SK-N-SH (cell line): ENCODE measurements at regions not wholly inside any gene's neighbourhood (a gene's known extent, or its start where the extent isn't known, plus 50 kb on each side); places are given as distances from the start of the nearest gene placed in this dataset.

Experiments used
- CTCF ChIA-PET: fragments of 300-600, 350-600 bp; formaldehyde crosslinking; extraction: SDS; loops from one replicate; lab custom pipeline; 2021; lab: Yijun Ruan, JAX
- POLR2A ChIA-PET: fragments of 350-600 bp; sonication (Branson Sonifier 250); formaldehyde crosslinking; extraction: SDS; loops from one replicate; lab custom pipeline; 2020; ENCODE audit warnings: antibody characterized with exemption, inconsistent platforms; lab: Yijun Ruan, JAX
- DNase-seq: peaks from one replicate; pipeline ENCODE4 v3.0.0; 2012
- H2AFZ ChIP-seq: fragments of 200-600 bp; sonication (generic); 2 replicates; pipeline ENCODE4 v1.8.1; 2016; ENCODE audit warnings: antibody characterized with exemption, mild to moderate bottlenecking, low read depth
- H3F3A ChIP-seq: fragments of 200-600 bp; sonication (generic); replicated peaks from 2 replicates; pipeline ENCODE3; 2016; ENCODE audit warnings: antibody characterized with exemption, mild to moderate bottlenecking; ENCODE audit not compliant: insufficient read depth
- H3K27ac ChIP-seq, 2 experiments: fragments of 200-500 bp in 1 of 2; fragments of 200-600 bp in 1 of 2; sonication (Bioruptor generic) in 1 of 2; sonication (generic), shearing (Covaris generic) in 1 of 2; 2 replicates each; pipeline versions ENCODE4 v1.5.1 to v1.6.1; 2014 to 2016; ENCODE audit warnings: low read depth in 2 of 2, inconsistent platforms in 1 of 2, low read length in 1 of 2, mild to moderate bottlenecking in 1 of 2, mixed read lengths in 1 of 2
- H3K27me3 ChIP-seq: fragments of 200-600 bp; sonication (generic), shearing (Covaris generic); 2 replicates; pipeline ENCODE4 v1.6.1; 2016; ENCODE audit warnings: mixed run types; ENCODE audit not compliant: insufficient read depth
- H3K36me3 ChIP-seq, 2 experiments: fragments of 200-500 bp in 1 of 2; fragments of 200-600 bp in 1 of 2; sonication (Bioruptor generic) in 1 of 2; sonication (generic) in 1 of 2; replicated peaks in 1 of 2; 2 replicates each; pipeline versions ENCODE3 to v1.5.1; 2014 to 2016; ENCODE audit warnings: low read length in 1 of 2, mild to moderate bottlenecking in 1 of 2; ENCODE audit not compliant: insufficient read depth in 2 of 2, control insufficient read depth in 1 of 2
- H3K4me1 ChIP-seq, 2 experiments: fragments of 200-500 bp in 1 of 2; fragments of 200-600 bp in 1 of 2; sonication (Bioruptor generic) in 1 of 2; sonication (generic), shearing (Covaris generic) in 1 of 2; 2 replicates each; pipeline versions ENCODE4 v1.5.1 to v1.6.1; 2014 to 2016; ENCODE audit warnings: low read depth in 1 of 2, low read length in 1 of 2, mixed run types in 1 of 2; ENCODE audit not compliant: insufficient read depth in 2 of 2, control insufficient read depth in 1 of 2
- H3K4me2 ChIP-seq: fragments of 200-600 bp; sonication (generic), shearing (Covaris generic); 2 replicates; pipeline ENCODE4 v1.6.1; 2017; ENCODE audit warnings: mixed run types
- H3K4me3 ChIP-seq, 2 experiments: fragments of 200-500 bp in 1 of 2; fragments of 200-600 bp in 1 of 2; sonication (Bioruptor generic) in 1 of 2; sonication (generic), shearing (Covaris generic) in 1 of 2; 2 replicates each; pipeline versions ENCODE4 v1.5.1 to v1.8.1; 2014 to 2016; ENCODE audit warnings: low read depth in 2 of 2, inconsistent platforms in 1 of 2, low read length in 1 of 2, mild to moderate bottlenecking in 1 of 2, mixed read lengths in 1 of 2, moderate library complexity in 1 of 2
- H3K79me2 ChIP-seq: fragments of 200-600 bp; sonication (generic); 2 replicates; pipeline ENCODE4 v1.8.1; 2017; ENCODE audit warnings: mild to moderate bottlenecking; ENCODE audit not compliant: insufficient read depth
- H3K9ac ChIP-seq: fragments of 200-600 bp; sonication (generic); 2 replicates; pipeline ENCODE4 v1.6.1; 2017; ENCODE audit warnings: mixed run types
- H3K9me2 ChIP-seq: fragments of 200-600 bp; sonication (generic); 2 replicates; pipeline ENCODE4 v1.6.1; 2017; ENCODE audit warnings: mixed run types
- H3K9me3 ChIP-seq: fragments of 200-600 bp; sonication (generic); 2 replicates; pipeline ENCODE4 v1.6.1; 2017; ENCODE audit warnings: mixed run types, mild to moderate bottlenecking, moderate library complexity
- H4K20me1 ChIP-seq: fragments of 200-600 bp; sonication (generic); 2 replicates; pipeline ENCODE4 v1.6.1; 2017; ENCODE audit warnings: mild to moderate bottlenecking, mixed run types; ENCODE audit not compliant: insufficient read depth
- CHD2 ChIP-seq: fragments of 150-350 bp; IDR thresholded peaks from 2 replicates; pipeline ENCODE4 v1.6.1; 2018; ENCODE audit warnings: low read length; ENCODE audit not compliant: partially characterized antibody
- FOSL2 ChIP-seq: IDR thresholded peaks from 2 replicates; pipeline ENCODE4 v1.4.0; 2012; ENCODE audit warnings: low read depth, mild to moderate bottlenecking, moderate library complexity, borderline replicate concordance
- FOXJ3 ChIP-seq: sonication (generic); formaldehyde crosslinking; IDR thresholded peaks from 2 replicates; pipeline ENCODE4 v1.5.1; 2020; ENCODE audit warnings: mild to moderate bottlenecking, missing genetic modification reagents
- GABPA ChIP-seq: IDR thresholded peaks from 2 replicates; pipeline ENCODE4 v1.4.0; 2012; ENCODE audit warnings: low read depth, mild to moderate bottlenecking
- IRF3 ChIP-seq: fragments of 150-350 bp; IDR thresholded peaks from 2 replicates; pipeline ENCODE4 v1.6.1; 2016; ENCODE audit warnings: mild to moderate bottlenecking, low read depth, low read length
- JUND ChIP-seq: IDR thresholded peaks from 2 replicates; pipeline ENCODE4 v1.4.0; 2012
- MAX ChIP-seq: IDR thresholded peaks from 2 replicates; pipeline ENCODE4 v1.4.0; 2012; ENCODE audit warnings: low read depth
- MEF2A ChIP-seq: IDR thresholded peaks from 2 replicates; pipeline ENCODE4 v1.4.0; 2012; ENCODE audit warnings: low read depth, borderline replicate concordance
- NRF1 ChIP-seq: IDR thresholded peaks from 2 replicates; pipeline ENCODE4 v1.6.1; 2012; ENCODE audit warnings: low read depth, mild to moderate bottlenecking, low read length
- POLR2AphosphoS5 ChIP-seq: IDR thresholded peaks from 2 replicates; pipeline ENCODE4 v1.6.1; 2012; ENCODE audit warnings: low read depth, low read length
- RAD21 ChIP-seq: IDR thresholded peaks from 2 replicates; pipeline ENCODE4 v1.6.1; 2012; ENCODE audit warnings: mild to moderate bottlenecking, low read length
- RXRA ChIP-seq: IDR thresholded peaks from 2 replicates; pipeline ENCODE4 v1.4.0; 2012; ENCODE audit warnings: low read depth, mild to moderate bottlenecking, borderline replicate concordance
- SIN3A ChIP-seq: IDR thresholded peaks from 2 replicates; pipeline ENCODE4 v1.6.1; 2012; ENCODE audit warnings: low read depth, mild to moderate bottlenecking, low read length, moderate library complexity, borderline replicate concordance
- TCF12 ChIP-seq: IDR thresholded peaks from 2 replicates; pipeline ENCODE4 v1.4.0; 2012
- USF2 ChIP-seq: fragments of 150-350 bp; IDR thresholded peaks from 2 replicates; pipeline ENCODE4 v1.6.1; 2017; ENCODE audit warnings: antibody characterized with exemption, low read length, low read depth, borderline replicate concordance
- WGBS: methylation state at CpG from one replicate; pipeline ENCODE4 v1.1.6; 2017; ENCODE audit warnings: low lambda C conversion rate; 5-methylcytosine and 5-hydroxymethylcytosine counted together
- TF ChIP-seq, protein P1 (sequence below): IDR thresholded peaks from 2 replicates; pipeline ENCODE4 v1.4.0; 2012; ENCODE audit warnings: low read depth, borderline replicate concordance

GRCh38 chr6:40849546-40849945, 189.5 kb downstream of the UNC5CL start:
- Histone ChIP-seq H3F3A (no peaks in the 10 kb centered on the region), H4K20me1 (no peaks in the 10 kb centered on the region), H3K79me2 (no peaks in the 10 kb centered on the region), H3K9me2 (no peaks in the 10 kb centered on the region), H3K9me3 (no peaks in the 10 kb centered on the region), H3K36me3 (no peaks in the 10 kb centered on the region), H3K9ac (no peak overlapping the region), H3K4me2 (no peak overlapping the region), H2AFZ (no peak overlapping the region), H3K27ac (no peak overlapping the region), H3K4me3 (no peak overlapping the region), H3K4me1 (peaks cover 0 to 12% of the 10 kb centered on the region in 2 experiments; a peak in 2 of 4 replicates), H3K27me3 (no peaks in the 10 kb centered on the region)
- ChIA-PET POLR2A (no interaction called here), CTCF (no interaction called here)
- WGBS, result 53% methylated on average over 3 of the region's 3 CpGs
- TF ChIP-seq RXRA, result no peak
- no peak for TF ChIP-seq FOXJ3 (CRISPR knock-in tag)
- no peak for TF ChIP-seq NRF1
- no peak for TF ChIP-seq RAD21
- no peak for DNase-seq

GRCh38 chr6:40848868-40849514, 190.0 kb downstream of the UNC5CL start:
- WGBS, result 30% methylated on average over 2 of the region's 4 CpGs
- no peaks in the 10 kb centered on the region for H4K20me1 ChIP-seq
- no peak overlapping the region for H2AFZ ChIP-seq
- no peaks in the 10 kb centered on the region for H3K79me2 ChIP-seq
- TF ChIP-seq IRF3, result no peak
- no peak for TF ChIP-seq FOSL2
- no peak for TF ChIP-seq POLR2AphosphoS5
- no peak for TF ChIP-seq GABPA
- TF ChIP-seq SIN3A, result no peak
- TF ChIP-seq CHD2, result no peak
- TF ChIP-seq USF2, result no peak
- TF ChIP-seq MEF2A, result no peak
- TF ChIP-seq JUND, result no peak
- TF ChIP-seq, protein P1, sequence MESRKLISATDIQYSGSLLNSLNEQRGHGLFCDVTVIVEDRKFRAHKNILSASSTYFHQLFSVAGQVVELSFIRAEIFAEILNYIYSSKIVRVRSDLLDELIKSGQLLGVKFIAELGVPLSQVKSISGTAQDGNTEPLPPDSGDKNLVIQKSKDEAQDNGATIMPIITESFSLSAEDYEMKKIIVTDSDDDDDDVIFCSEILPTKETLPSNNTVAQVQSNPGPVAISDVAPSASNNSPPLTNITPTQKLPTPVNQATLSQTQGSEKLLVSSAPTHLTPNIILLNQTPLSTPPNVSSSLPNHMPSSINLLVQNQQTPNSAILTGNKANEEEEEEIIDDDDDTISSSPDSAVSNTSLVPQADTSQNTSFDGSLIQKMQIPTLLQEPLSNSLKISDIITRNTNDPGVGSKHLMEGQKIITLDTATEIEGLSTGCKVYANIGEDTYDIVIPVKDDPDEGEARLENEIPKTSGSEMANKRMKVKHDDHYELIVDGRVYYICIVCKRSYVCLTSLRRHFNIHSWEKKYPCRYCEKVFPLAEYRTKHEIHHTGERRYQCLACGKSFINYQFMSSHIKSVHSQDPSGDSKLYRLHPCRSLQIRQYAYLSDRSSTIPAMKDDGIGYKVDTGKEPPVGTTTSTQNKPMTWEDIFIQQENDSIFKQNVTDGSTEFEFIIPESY, result no peak
- TF ChIP-seq TCF12, result no peak
- TF ChIP-seq FOXJ3 (CRISPR knock-in tag), result no peak
- TF ChIP-seq MAX, result no peak
- H3K27me3 ChIP-seq, result no peaks in the 10 kb centered on the region
- H3F3A ChIP-seq, result no peaks in the 10 kb centered on the region
- DNase-seq, result no peak
- ChIA-PET CTCF (no interaction called here), POLR2A (no interaction called here)
- H3K36me3 ChIP-seq, result no peaks in the 10 kb centered on the region
- no peak overlapping the region for H3K9ac ChIP-seq
- H3K27ac ChIP-seq, result no peak overlapping the region
- H3K9me3 ChIP-seq, result no peaks in the 10 kb centered on the region
- H3K4me1 ChIP-seq, result peaks cover 1 to 10% of the 10 kb centered on the region in 2 experiments; a peak in 2 of 4 replicates
- H3K4me3 ChIP-seq, result no peak overlapping the region
- H3K9me2 ChIP-seq, result no peaks in the 10 kb centered on the region
- no peak overlapping the region for H3K4me2 ChIP-seq
